ENCODE measurements at regions not wholly inside any gene's neighbourhood (a gene's known extent, or its start where the extent isn't known, plus 50 kb on each side); places are given as distances from the start of the nearest gene placed in this dataset.
"Not testable (repeated sequence)": the region's sequence is repeated elsewhere in the genome, so short reads cannot be mapped to it uniquely, and the experiment has no call there.

DNA sequence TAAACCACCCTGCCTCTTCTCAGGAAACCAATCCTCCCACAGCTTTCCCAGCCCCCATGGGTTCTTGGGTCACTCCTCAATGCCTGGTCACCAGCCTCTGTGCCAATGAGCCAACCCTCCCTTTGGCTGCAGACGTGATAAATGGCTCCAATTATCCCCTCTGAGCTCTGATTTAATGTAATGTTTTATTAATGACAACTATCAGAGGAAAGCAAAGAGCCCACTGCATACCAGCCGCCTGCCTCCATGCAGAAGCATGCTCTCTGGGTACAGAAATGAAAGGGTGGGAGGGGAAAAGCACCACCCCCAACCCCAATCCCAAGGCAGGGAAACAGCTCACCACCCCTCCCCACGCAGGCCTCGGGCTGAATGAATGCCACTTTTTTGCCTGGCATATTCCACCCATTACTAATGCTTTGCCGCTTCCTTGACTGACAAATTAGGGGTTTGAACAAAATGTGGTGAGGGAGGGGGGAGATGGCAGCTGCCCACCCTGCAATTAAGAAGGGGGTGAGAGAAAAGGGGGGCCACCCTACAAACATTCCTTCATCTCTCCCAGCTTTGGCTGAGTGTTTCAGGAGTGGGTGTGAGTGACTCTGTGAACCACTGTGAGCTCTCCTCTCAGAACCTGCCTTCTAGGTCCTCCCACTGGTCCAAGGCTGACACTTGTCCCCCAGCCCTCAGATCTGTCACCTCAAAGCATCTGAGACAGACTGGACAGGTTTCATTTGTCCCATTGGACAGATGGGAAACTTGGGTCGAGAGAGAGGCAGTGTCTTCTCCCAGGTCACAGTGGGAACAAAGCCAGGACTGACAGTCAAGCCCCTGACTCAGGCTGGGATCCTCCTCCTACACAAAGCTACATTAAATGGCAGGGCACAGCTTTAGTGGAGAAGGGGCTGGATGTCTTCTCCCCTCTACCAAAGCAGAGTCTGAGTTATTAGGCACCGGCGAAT lies 161.5 kb downstream of the TMEM132E start:
- Histone ChIP-seq H3K27ac (no peak overlapping the region), H3K4me1 (no peaks in the 10 kb centered on the region), H3K4me3 (no peak overlapping the region), H3K9me3 (peaks cover 0 to 6% (median 0%) of the 10 kb centered on the region in 12 donors), H3K27me3 (peaks cover 0 to 16% (median 0%) of the 10 kb centered on the region in 9 donors), H3K36me3 (no peaks in the 10 kb centered on the region)
- ATAC-seq (no peak), DNase-seq (no peak)
- intact Hi-C loops (cut with DNase I): no loop called here
- TF ChIP-seq POLR2A (IDR thresholded peaks at IDR 0.05) (no peak), CTCF (IDR thresholded peaks at IDR 0.05) (no peak)
- WGBS, 4 donors: 51 to 63% (median 62%) methylated on average over 8 of the region's 8 CpGs

- Histone ChIP-seq H3K9me3 (peaks cover 0 to 3% (median 0%) of the 10 kb centered on the region in 12 donors), H3K27me3 (peaks cover 0 to 16% (median 0%) of the 10 kb centered on the region in 9 donors), H3K36me3 (no peaks in the 10 kb centered on the region), H3K27ac (no peak overlapping the region), H3K4me3 (no peak overlapping the region), H3K4me1 (no peaks in the 10 kb centered on the region)
- intact Hi-C loops (cut with DNase I): no loop called here
- ATAC-seq: no peak
- no peak for DNase-seq
- no peak for TF ChIP-seq CTCF (IDR thresholded peaks at IDR 0.05)
- no peak for TF ChIP-seq POLR2A (IDR thresholded peaks at IDR 0.05)
- WGBS, 4 donors: 55 to 69% (median 67%) methylated on average over 5 of the region's 5 CpGs
These were observed 160.0 kb downstream of the TMEM132E start for GRCh38 chr17:34739386-34739785.

GRCh38 chr17:34737673-34738072 lies 158.3 kb downstream of the TMEM132E start:
- DNase-seq; ATAC-seq; H3K9me3 ChIP-seq; H3K36me3 ChIP-seq; intact Hi-C loops (cut with DNase I); H3K4me3 ChIP-seq; H3K27ac ChIP-seq; H3K4me1 ChIP-seq: not testable (repeated sequence)
- H3K27me3 ChIP-seq: peaks cover 0 to 10% (median 1%) of the 10 kb centered on the region in 9 donors
- WGBS, 4 donors: 60 to 88% (median 85%) methylated on average over 4 of the region's 4 CpGs

DNA sequence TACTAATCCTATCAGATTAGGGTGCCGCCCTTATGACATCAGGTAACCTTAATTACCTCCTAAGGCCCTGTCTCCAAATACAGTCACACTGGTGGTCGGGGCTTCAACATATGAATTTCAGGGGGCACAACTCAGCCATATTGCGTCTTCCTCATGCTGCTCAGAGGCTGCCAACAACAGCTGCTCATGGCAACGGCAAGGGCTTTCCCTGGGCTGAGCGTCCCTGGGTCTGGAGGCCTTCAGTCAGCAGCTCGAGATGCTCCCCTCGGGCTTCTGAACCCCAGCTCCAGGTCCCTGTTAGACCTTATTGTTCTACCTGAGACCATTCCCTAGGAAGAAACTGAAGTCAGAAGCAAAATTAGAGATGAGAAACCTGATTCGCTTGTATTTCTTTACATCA lies 157.2 kb downstream of the TMEM132E start:
- H3K27ac ChIP-seq: no peak overlapping the region
- no peaks in the 10 kb centered on the region for H3K9me3 ChIP-seq
- no peak overlapping the region for H3K4me3 ChIP-seq
- H3K36me3 ChIP-seq: no peaks in the 10 kb centered on the region
- intact Hi-C loops (cut with DNase I): no loop called here
- peaks cover 0 to 5% (median 0%) of the 10 kb centered on the region in 9 donors for H3K27me3 ChIP-seq
- H3K4me1 ChIP-seq: no peaks in the 10 kb centered on the region
- no peak for ATAC-seq
- 58 to 63% (median 62%) methylated on average over 8 of the region's 8 CpGs for WGBS, 4 donors
- DNase-seq: peak in 1 of 5 donors; percentile 6
- TF ChIP-seq POLR2A (IDR thresholded peaks at IDR 0.05): no peak
- TF ChIP-seq CTCF (IDR thresholded peaks at IDR 0.05): no peak
